ENCODE measurements at regions not wholly inside any gene's neighbourhood (a gene's known extent, or its start where the extent isn't known, plus 50 kb on each side); places are given as distances from the start of the nearest gene placed in this dataset.

DNA sequence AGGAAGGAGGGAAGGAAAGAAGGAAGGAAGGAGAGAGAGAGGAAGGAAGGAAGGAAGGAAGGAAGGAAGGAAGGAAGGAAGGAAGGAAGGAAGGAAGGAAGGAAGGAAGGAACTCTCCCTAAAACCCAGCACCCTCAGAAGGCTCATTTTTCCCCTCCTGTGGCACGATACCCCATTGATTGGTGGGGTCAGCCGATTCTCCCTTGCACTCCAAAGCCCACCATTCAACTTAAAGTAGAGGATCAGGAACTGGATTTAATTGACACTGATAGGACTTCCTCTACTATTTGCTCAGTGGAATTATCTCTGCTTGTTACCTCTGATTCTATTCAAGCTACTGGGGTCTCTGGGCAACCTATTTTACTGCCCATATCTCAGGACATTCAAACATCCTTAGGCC lies 199.2 kb upstream of the MAOA start:
- intact Hi-C loops (cut with micrococcal nuclease) = no loop called here
- H3K4me3 Mint-ChIP-seq = no peak overlapping the region
- H3K9me3 Mint-ChIP-seq = peaks cover 7% of the 10 kb centered on the region
- no peak overlapping the region for H3K27ac Mint-ChIP-seq
- DNase-seq (no peak), ATAC-seq (no peak)
- TF ChIP-seq, protein P1, sequence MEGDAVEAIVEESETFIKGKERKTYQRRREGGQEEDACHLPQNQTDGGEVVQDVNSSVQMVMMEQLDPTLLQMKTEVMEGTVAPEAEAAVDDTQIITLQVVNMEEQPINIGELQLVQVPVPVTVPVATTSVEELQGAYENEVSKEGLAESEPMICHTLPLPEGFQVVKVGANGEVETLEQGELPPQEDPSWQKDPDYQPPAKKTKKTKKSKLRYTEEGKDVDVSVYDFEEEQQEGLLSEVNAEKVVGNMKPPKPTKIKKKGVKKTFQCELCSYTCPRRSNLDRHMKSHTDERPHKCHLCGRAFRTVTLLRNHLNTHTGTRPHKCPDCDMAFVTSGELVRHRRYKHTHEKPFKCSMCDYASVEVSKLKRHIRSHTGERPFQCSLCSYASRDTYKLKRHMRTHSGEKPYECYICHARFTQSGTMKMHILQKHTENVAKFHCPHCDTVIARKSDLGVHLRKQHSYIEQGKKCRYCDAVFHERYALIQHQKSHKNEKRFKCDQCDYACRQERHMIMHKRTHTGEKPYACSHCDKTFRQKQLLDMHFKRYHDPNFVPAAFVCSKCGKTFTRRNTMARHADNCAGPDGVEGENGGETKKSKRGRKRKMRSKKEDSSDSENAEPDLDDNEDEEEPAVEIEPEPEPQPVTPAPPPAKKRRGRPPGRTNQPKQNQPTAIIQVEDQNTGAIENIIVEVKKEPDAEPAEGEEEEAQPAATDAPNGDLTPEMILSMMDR (IDR thresholded peaks at IDR 0.05) = no peak
- CTCF ChIA-PET = no interaction called here
- no peaks in the 10 kb centered on the region for H3K27me3 Mint-ChIP-seq
- no peaks in the 10 kb centered on the region for H3K4me1 Mint-ChIP-seq (ENCODE audit: low read depth)
- H3K36me3 Mint-ChIP-seq (ENCODE audit: low read depth) = peaks cover 5% of the 10 kb centered on the region
- POLR2A ChIA-PET = no interaction called here

GRCh38 chrX:43467608-43468234 lies 188.4 kb upstream of the MAOA start:
- H3K27me3 Mint-ChIP-seq = no peaks in the 10 kb centered on the region
- H3K9me3 Mint-ChIP-seq = no peaks in the 10 kb centered on the region
- no peak overlapping the region for H3K4me3 Mint-ChIP-seq
- POLR2A ChIA-PET = no interaction called here
- intact Hi-C loops (cut with micrococcal nuclease) = no loop called here
- no peak overlapping the region for H3K27ac Mint-ChIP-seq
- DNase-seq (no peak), ATAC-seq (no peak)
- H3K4me1 Mint-ChIP-seq (ENCODE audit: low read depth) = peaks cover 13% of the 10 kb centered on the region
- H3K36me3 Mint-ChIP-seq (ENCODE audit: low read depth) = no peaks in the 10 kb centered on the region
- CTCF ChIA-PET = no interaction called here
- TF ChIP-seq, protein P1 (IDR thresholded peaks at IDR 0.05) = no peak

- no peak overlapping the region for H3K4me3 Mint-ChIP-seq
- ATAC-seq (peak; percentile 81), DNase-seq (no peak)
- no peaks in the 10 kb centered on the region for H3K27me3 Mint-ChIP-seq
- no peaks in the 10 kb centered on the region for H3K9me3 Mint-ChIP-seq
- CTCF ChIA-PET = no interaction called here
- POLR2A ChIA-PET = no interaction called here
- peak overlapping the region; percentile 67 for H3K27ac Mint-ChIP-seq
- H3K36me3 Mint-ChIP-seq (ENCODE audit: low read depth) = no peaks in the 10 kb centered on the region
- TF ChIP-seq, protein P1 (IDR thresholded peaks at IDR 0.05) = no peak
- H3K4me1 Mint-ChIP-seq (ENCODE audit: low read depth) = peaks cover 13% of the 10 kb centered on the region
- intact Hi-C loops (cut with micrococcal nuclease) = no loop called here
These were observed 186.6 kb upstream of the MAOA start for GRCh38 chrX:43469391-43470054.

GRCh38 chrX:43474321-43474720 lies 181.8 kb upstream of the MAOA start:
- H3K36me3 Mint-ChIP-seq (ENCODE audit: low read depth) = no peaks in the 10 kb centered on the region
- H3K4me1 Mint-ChIP-seq (ENCODE audit: low read depth) = peaks cover 6% of the 10 kb centered on the region
- no peak for DNase-seq
- CTCF ChIA-PET = interaction anchor here (0.6 kb wide), 1 partner anchor 113 kb away, joined by 3 read pairs; no protein-coding TSS in a partner anchor
- no peak overlapping the region for H3K27ac Mint-ChIP-seq
- intact Hi-C loops (cut with micrococcal nuclease) = no loop called here
- ATAC-seq = no peak
- POLR2A ChIA-PET = no interaction called here
- TF ChIP-seq, protein P1 (IDR thresholded peaks at IDR 0.05) = no peak
- H3K9me3 Mint-ChIP-seq = no peaks in the 10 kb centered on the region
- no peaks in the 10 kb centered on the region for H3K27me3 Mint-ChIP-seq
- no peak overlapping the region for H3K4me3 Mint-ChIP-seq

- POLR2A ChIA-PET = no interaction called here
- CTCF ChIA-PET = no interaction called here
- H3K4me3 Mint-ChIP-seq = no peak overlapping the region
- no peaks in the 10 kb centered on the region for H3K36me3 Mint-ChIP-seq (ENCODE audit: low read depth)
- DNase-seq = no peak
- no peak overlapping the region for H3K27ac Mint-ChIP-seq
- H3K9me3 Mint-ChIP-seq = peaks cover 1% of the 10 kb centered on the region
- H3K4me1 Mint-ChIP-seq (ENCODE audit: low read depth) = no peaks in the 10 kb centered on the region
- TF ChIP-seq, protein P1 (IDR thresholded peaks at IDR 0.05) = no peak
- H3K27me3 Mint-ChIP-seq = no peaks in the 10 kb centered on the region
- intact Hi-C loops (cut with micrococcal nuclease) = no loop called here
- no peak for ATAC-seq
These were observed 177.0 kb upstream of the MAOA start for GRCh38 chrX:43479070-43479469.

All from activated CD8-positive, alpha-beta T cell treated with anti-CD3 and anti-CD28 coated beads for 36 hours (primary cell).